Testis (tissue), 2 donors: ENCODE measurements at regions not wholly inside any gene's neighbourhood (a gene's known extent, or its start where the extent isn't known, plus 50 kb on each side); places are given as distances from the start of the nearest gene placed in this dataset.

ENCODE experiments used
- POLR2A ChIP-seq: fragments of 450-650 bp; IDR thresholded peaks from one replicate; pipeline ENCODE4 v1.6.1; 2017; ENCODE audit warnings: antibody characterized with exemption, mild to moderate bottlenecking, moderate library complexity
- TF ChIP-seq, protein P1 (sequence below), 3 experiments: fragments of 450-650 bp in 2 of 3; fragments of 200-600 bp in 1 of 3; sonication (generic) in 1 of 3; IDR thresholded peaks; one replicate each; pipeline ENCODE4 v1.5.1; 2016 to 2019; ENCODE audit warnings: antibody characterized with exemption in 3 of 3, mild to moderate bottlenecking in 2 of 3, moderate library complexity in 1 of 3

DNA sequence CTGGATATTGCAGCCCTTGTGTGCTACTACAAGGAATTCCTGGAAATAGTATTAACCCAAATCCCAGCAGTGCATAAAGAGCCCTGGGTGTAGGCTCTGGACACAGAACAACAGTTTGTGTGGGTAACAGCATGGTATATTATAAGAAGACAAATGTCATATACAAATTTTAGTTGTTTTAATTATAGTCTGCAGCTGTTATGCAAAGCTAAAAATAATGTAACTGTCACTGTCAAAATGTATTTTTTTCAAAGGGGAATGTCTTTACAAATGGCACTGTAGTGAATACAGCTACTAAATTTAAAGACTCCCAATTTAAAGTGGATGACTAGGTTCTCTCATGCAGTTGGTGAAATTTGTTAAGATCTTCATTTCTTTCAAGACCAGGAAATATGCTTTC lies 339.0 kb downstream of the GPR37 start:
- no peak for TF ChIP-seq POLR2A
- TF ChIP-seq, protein P1, sequence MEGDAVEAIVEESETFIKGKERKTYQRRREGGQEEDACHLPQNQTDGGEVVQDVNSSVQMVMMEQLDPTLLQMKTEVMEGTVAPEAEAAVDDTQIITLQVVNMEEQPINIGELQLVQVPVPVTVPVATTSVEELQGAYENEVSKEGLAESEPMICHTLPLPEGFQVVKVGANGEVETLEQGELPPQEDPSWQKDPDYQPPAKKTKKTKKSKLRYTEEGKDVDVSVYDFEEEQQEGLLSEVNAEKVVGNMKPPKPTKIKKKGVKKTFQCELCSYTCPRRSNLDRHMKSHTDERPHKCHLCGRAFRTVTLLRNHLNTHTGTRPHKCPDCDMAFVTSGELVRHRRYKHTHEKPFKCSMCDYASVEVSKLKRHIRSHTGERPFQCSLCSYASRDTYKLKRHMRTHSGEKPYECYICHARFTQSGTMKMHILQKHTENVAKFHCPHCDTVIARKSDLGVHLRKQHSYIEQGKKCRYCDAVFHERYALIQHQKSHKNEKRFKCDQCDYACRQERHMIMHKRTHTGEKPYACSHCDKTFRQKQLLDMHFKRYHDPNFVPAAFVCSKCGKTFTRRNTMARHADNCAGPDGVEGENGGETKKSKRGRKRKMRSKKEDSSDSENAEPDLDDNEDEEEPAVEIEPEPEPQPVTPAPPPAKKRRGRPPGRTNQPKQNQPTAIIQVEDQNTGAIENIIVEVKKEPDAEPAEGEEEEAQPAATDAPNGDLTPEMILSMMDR (IDR thresholded peaks at IDR 0.05) = no peak
